Dermis microvascular lymphatic vessel endothelial cell (primary cell): ENCODE measurements at regions not wholly inside any gene's neighbourhood (a gene's known extent, or its start where the extent isn't known, plus 50 kb on each side); places are given as distances from the start of the nearest gene placed in this dataset.
"Not testable (repeated sequence)": the region's sequence is repeated elsewhere in the genome, so short reads cannot be mapped to it uniquely, and the experiment has no call there.

Experiments
- DNase-seq, 2 donors: peaks; one replicate each; pipeline versions ENCODE4 v3.0.0 to v3.0.0-alpha.2; 2010; ENCODE audit warnings: low read depth in 2 of 2

DNA sequence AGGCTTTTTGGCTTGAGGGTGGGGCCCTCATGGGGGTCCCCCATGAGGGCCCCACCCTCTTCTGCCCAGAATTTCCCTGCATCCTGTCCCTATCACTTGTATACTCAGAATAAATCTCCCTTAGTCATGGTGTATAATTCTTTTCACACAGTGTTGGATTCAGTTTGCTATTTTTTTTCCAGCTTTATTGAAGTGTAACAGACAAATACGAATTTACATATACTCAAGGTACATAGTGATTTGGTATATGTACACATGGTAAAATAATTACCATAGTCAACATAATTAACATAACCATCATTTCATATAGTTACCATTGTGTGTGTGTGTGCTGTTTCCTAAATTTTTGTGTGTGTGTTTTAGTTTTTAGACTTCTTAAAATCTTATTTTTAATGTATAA lies 289.4 kb downstream of the CNTNAP3B start:
- not testable (repeated sequence) for DNase-seq

DNA sequence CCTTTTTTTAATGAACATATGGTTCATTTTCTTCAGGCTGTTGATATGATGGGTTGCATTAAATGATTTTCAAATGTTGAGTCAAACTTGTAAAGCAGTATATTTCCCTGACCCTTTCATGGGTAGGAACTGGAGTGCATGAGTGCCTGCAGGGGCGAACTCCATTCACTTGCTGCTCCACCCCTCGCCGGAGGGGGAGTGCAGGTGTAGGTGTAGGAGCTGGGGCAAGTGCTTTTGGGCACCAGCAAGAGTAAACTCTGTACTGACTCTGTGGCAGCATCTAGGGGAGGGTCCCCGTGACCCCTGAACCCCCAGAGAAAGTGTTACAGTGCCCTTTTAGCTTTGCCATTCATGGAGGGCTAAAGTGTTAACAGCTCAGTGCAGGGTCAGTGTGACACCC lies 290.3 kb downstream of the CNTNAP3B start:
- DNase-seq: not testable (repeated sequence)

DNA sequence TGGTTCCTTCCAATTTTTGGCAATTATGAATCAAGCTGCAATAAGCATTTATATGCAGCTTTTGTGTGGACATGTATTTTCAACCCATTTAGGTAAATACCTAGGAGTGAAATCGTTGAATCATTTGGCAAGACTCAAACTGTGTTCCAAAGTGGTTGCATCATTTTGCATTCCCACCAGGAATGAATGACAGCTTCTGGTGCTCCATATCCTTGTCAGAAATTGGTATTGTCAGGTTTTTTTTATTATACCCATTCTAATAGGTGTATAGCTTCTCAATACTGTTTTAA lies 290.7 kb downstream of the CNTNAP3B start:
- not testable (repeated sequence) for DNase-seq

DNA sequence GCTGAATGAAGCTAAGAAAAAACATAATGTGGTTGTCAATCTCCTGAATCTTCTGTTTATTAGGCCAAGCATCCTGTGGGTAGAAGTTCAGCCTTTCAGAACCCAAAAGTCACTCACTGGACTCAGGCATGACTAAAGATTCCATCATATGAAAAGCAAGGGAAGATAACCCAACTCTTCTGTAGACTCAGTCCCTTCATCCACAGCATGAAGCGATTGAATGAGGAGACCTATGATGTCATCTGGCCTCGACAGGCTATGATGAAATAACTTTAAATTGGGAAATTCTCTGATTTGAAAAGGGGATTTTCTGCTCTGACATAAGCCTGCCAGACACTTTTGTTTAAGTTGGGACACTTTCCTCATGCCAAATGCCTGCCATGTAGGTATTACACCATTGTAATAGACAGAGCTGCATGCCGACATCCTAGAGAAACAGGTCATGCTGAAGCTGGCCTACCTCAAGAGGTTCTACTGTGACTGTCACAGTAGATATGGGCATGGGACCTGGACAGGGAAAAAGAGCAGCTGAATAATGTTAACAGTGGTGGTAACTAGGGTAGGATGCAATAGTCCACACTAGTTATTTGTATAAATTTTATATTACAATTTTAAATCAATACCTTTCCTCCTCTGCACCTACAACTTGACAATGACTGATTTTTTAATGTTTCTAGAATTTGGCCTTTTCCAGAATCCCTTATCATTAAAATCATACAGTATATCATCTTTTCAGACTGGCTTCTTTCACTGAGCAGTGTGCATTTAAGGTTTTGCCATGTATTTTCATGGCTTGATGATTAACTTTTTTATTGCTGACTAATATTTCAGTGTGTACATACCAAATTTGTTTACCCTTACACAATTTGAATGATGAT lies 291.3 kb downstream of the CNTNAP3B start:
- not testable (repeated sequence) for DNase-seq

DNA sequence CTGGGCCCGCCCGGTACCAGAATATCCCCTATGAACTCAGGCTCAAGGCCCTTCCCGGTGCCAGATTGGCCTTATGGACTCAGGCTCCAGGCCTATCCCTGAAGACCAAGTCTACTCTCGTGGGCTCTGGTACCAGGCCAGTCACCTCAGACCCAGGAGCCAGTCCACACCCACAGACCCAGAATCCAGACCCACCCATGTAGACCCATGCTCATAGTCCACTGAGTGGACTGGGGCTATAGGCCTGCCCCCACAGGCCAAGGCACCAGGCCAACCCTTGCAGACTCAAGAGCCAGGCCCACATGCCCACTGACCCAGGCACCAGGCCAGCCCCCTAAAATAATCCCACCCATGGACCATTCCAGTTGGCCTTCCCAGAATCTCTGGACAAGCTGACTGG lies 296.1 kb downstream of the CNTNAP3B start:
- not testable (repeated sequence) for DNase-seq

DNA sequence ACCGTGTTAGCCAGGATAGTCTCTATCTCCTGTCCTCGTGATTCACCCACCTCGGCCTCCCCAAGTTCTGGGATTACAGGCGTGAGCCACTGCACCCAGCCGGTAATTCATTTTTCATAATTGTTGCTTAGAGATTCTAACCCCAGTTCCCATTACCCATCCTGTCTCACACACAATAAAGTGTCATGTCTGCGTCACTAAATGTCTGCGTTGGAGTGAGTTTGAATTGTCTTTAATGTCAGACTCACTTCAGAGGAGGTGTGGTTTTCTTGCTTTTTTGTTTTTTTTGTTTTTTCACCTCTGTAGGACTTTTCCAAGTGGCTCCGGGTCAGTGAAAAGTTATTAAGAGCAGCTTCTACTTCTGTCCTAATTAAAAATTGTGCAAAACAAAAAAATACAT lies 304.5 kb downstream of the CNTNAP3B start:
- DNase-seq: not testable (repeated sequence)

DNA sequence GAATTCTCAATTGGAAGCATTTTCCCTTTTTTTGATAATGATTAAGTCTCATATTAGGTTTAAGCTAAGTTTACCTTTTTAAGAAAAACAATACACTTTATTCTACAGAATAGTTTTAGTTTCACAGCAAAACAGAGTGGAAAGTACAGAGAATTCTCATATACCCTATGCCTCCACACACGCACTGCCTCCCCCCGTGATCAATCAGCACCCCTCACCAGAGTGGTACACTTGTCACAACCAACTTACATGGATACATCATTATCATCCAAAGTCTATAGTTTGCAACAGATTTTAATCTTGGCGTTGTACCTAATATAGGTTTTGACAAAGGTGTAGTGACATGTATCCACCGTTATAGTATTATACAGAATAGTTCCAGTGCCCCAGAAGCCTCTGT lies 326.5 kb downstream of the CNTNAP3B start:
- DNase-seq: not testable (repeated sequence)

DNA sequence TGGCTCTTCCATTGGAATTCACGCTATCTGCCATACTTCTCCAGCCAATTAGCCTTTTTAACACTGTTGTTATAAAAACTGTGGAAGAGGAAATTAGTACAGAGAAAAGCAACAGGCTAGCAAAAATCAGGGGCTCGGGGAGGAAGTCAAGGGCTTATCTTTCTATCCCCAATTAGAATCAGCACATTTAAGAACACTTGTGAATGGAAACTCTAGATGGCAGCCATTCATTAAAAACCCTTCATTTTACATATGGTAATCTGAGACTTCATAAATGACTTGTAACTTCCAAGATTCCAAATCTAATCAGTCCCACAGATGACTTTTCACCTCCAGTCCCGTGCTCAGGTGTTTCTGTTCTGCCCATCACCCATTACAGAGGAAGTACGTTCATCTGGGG lies 330.5 kb downstream of the CNTNAP3B start:
- peak in 1 of 2 donors; percentile 61 for DNase-seq

DNA sequence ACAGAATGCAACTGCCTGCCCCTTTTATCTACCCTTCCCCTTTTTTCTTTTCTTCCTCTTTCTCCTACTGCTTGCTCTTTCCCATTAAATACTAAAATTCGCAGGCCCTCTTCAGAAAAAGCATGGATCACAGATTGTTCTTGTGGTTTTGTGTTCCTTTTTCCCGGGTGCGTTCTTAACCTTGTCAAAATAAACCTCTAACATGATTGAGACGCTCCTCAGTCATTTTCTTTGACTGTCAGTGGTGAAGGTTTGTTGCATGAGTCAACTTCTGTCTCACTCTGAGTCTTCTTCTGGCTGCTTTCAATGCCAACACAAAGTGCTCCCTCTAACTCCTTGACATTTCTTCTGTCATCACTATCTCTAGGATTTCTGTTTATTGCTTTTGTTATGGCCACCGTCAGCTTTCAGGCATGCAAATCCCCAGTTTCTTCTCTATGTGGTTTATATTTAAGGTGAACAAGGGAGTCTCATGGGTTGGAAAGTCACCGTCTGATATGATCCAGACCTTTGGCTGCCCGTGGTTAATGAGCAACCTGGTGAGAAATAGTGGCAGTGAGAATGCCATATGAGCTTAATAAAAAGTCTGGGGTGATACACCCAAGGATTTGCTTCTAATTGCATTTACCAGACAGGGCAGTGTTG lies 338.4 kb downstream of the CNTNAP3B start:
- DNase-seq: not testable (repeated sequence)

DNA sequence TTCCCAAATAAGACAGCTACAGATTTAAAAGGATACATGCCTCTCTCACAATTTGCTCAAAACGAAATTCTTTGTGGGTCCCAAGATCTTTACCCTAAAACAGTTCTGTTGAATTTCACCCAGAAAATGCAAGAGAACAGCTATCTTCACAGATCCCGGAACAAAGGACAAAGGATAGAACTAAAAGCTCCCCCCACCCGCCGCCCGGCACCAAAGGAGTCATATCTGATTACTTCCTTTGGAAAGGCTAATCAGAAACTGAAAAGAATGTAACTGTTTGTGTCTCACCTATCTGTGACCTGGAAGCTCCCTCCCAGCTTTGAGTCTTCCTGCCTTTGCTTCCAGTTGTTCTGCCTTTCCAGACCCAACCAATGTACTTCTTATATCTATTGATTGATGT lies 339.2 kb downstream of the CNTNAP3B start:
- peak in 1 of 2 donors; percentile 9 for DNase-seq

DNA sequence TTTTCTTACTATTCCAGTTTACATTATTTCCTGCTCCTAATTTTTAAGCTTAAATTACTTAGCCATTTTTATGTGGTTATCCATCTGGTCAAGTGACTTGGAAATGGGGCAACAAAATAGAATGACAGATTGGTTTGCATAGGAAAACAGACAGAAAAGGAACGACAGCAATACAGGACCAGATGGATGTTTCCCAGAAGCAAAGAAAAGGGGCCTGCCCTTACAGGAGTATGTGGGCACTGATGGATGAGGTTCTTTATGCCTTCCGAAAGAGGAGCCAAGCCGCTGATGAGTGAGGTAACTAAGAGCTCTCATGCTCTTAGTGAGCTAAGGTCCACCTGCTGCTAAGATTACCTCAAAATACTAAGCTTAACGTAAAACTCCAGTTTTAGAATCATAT lies 339.8 kb downstream of the CNTNAP3B start:
- not testable (repeated sequence) for DNase-seq

DNA sequence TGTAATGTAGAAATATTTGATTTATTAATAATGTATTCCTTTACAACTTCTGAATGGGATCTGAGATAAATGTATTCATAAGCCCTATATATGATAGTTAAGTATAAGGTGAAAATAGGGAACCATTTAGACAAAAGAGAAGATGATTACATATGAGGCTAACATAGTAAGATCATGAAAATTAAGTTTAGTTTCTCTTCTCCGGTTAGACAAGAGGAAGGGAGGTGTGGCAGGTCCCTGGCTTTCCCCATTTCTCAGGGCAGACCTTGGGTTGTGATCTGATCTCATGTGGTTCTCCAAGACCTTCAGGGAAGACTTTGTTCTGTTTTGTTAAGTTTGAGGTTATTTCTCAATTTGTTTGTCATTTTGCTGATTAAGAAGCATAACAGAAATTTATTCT lies 341.3 kb downstream of the CNTNAP3B start:
- DNase-seq: not testable (repeated sequence)

DNA sequence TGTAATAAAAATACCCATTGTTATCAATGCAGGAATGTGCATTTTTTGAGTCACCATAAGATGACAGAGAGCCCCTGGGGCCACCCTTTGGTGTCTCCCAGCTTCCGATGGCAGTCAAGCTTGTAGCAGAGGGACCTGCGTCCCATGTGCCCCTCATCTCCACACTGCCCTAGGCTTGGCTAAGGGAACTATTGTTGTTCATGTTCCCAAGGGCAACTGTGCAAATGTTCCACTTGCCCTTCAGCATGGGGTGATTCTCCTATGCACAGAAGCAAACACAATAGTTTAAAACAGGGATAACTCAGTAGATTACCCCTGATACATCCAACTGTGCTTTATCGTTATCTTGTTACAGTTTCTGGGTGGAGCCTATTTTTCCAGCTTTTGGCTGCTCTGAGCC lies 342.0 kb downstream of the CNTNAP3B start:
- DNase-seq: not testable (repeated sequence)

DNA sequence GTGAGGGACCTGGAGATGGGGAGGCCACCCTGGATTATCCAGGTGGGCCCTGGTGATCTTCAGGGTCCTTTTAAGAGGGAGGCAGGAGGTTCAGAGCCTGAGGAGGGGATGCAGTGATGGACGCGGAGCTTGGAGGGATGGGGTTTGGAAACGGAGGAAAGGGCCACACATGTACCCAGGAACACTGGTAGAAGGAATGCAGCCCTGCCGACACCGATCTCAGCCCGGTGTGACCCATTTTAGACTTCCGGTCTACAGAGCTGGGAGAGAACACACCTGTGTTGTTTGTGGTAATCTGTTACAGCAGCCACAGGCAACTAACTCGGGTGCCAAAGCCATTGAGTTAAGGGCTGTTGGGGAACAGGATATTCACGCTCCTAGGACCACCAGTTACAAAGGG lies 345.2 kb downstream of the CNTNAP3B start:
- DNase-seq: not testable (repeated sequence)

DNA sequence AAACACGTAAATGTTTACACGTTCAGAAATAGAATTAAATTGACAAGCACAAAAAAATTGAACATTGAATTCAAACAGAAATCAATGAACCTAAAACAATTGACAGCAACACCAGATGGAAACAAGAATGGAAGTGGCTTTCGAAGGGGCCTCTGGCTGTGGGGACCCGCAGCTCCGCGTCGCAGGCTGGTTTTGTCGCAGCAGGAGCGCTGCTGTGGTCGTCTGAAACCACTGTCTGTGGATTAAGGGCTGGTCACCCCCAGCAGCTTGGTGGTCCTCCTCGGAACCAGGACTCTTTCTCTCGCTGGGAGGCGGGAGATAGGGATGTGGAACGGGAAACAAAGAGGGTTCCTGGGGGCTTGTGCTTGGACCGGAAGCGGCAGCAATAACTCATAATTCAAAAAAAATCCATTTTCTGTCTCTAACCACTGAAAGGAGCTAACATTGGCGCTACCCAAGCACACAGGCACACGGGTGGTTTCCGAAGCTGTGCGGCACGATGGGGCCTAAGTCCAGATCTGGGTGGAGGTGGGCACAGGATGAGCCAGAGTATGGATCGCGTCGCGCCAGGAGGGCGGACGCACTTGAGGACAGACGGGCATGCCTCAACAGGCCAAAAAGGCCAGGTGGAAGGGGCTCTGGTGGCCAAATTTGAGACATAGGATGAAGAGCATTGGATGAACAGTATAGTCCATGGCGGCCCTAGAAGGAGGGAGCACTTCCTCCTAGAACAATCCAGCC lies 346.0 kb downstream of the CNTNAP3B start:
- not testable (repeated sequence) for DNase-seq

DNA sequence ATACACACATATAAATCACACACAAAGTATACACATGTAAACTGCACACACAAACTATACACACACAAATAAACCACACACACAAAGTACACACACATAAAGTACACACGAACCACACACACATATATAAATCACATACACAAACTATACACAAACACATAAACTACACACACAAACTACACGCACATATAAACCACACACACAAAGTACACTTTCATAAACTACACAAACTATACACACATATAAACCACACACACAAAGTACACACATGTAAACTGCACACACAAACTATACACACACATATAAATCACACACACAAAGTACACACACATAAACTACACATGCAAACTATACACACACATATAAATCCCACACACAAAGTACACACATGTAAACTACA lies 347.3 kb downstream of the CNTNAP3B start:
- DNase-seq: not testable (repeated sequence)

DNA sequence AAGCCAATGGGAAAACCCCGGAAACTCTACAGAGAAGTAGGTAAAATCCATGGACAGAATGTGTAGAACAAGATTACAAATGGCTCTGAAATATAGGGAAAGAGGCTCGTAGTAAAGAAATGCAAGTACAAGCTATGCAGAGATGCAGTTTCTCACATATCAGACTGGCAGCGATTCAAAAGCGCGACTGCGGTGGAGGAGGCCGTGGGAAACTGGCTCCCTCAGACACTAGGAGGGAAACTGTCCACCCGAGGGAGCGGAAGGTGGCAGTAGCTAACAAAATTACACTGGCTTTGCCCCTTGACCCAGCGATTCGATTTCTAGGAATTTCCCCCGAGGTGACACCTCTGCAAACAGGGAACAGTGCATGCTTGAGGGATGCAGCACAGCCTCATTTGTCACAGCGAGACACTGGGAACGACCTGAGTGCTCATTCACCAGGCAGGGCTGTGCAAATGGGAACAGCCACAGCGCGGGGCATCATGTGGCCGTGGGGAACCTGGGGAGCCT lies 349.3 kb downstream of the CNTNAP3B start:
- DNase-seq: not testable (repeated sequence)

DNA sequence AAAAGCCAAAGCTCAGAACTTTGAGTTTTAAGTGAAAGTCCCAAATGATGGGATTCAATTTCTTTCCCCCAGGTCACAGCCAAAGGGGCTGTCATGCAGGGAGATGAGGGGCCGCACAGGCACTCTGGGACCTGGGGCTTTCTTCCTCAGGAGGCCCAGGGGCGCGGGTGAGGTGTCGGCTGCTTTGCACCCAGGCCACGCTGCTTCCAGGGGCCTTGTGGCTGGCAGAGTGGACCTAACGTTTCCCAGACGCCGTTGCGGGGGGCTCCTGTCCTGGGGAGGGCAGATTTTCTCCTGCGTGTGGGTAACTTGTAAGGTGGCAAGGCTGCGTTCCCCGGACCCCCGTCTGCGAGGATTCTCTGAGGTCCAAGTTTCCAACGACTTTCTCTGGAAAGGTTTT lies 350.0 kb downstream of the CNTNAP3B start:
- not testable (repeated sequence) for DNase-seq

DNA sequence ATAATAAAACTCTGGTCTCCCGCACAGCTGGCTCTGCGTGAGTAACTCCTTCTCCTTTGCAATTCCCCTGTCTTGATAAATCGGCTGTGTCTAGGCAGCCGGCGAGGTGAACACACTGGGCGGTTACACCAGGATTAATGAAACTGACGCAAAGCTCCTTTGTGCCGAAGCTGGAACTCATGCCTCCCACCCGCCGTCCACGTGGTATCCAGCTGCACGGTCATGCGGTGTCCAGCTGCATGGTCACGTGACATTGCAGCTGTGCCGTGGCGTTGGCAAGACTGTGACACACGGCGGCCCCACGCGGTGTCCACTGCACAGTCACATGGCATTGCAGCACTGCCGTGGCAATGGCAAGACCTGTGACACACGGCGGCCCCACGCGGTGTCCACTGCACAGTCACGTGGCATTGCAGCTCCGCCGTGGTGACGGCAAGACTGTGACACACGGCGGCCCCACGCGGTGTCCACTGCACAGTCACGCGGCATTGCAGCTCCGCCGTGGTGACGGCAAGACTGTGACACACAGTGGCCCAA lies 350.6 kb downstream of the CNTNAP3B start:
- DNase-seq: not testable (repeated sequence)

DNA sequence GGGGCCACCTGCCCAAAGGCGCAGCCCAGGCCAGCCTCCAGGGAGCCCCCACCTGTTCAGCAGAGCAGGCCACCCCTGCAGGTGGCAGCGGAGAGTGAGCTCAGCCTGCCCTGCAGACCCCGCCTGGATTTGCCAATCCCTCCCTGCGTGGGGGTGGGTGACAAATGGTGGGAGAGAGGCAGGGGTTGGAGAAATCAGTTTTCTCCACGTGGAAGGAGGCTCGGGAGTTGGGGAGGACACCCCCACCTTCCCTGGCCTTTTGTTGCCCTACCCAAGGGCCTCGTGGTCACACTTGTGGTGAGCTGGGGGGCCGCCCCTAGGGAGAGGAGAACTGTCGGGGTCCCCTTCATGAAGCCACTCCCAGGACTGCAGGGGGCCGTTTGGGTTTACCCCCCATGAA lies 351.7 kb downstream of the CNTNAP3B start:
- not testable (repeated sequence) for DNase-seq

DNA sequence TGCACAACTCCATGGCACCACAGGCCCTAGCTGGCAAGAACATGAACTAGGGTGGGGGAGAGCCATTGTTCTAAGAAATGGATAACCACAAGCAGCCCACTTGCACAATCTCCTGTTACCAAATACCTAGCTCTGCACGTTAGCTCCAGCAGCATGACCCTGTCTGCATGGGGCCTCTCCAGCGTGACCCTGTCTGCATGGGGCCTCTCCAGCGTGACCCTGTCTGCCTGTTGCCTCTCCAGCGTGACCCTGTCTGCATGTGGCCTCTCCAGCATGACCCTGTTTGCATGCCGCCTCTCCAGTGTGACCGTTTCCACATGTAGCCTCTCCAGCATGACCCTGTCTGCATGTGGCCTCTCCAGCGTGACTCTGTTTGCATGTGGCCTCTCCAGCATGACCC lies 356.7 kb downstream of the CNTNAP3B start:
- not testable (repeated sequence) for DNase-seq

DNA sequence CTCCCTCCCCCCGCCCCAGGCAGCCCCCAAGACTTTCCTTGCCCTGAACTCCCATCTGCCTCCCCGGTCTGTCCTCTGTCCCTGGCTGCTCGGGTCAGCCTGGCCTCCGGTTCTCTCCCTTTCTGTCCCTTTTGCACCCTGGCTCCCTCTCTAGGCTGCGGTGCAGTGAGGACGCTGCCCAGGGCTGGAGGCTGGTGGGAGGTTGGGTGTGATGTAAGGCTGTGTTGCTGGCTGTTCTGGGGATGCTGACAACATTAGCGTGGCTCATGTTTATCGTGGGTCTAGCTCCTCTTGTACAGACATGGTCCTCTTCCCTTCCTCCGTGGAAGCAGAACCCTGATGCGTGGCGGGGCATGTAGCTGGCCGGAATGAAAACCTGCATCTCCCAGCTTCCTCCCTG lies 357.5 kb downstream of the CNTNAP3B start:
- not testable (repeated sequence) for DNase-seq
